EH (cell line): ENCODE measurements at regions not wholly inside any gene's neighbourhood (a gene's known extent, or its start where the extent isn't known, plus 50 kb on each side); places are given as distances from the start of the nearest gene placed in this dataset.

Source experiments
- DNase-seq: peaks from one replicate; pipeline ENCODE4 v3.0.0-alpha.2; 2015; ENCODE audit warnings: low read depth

DNA sequence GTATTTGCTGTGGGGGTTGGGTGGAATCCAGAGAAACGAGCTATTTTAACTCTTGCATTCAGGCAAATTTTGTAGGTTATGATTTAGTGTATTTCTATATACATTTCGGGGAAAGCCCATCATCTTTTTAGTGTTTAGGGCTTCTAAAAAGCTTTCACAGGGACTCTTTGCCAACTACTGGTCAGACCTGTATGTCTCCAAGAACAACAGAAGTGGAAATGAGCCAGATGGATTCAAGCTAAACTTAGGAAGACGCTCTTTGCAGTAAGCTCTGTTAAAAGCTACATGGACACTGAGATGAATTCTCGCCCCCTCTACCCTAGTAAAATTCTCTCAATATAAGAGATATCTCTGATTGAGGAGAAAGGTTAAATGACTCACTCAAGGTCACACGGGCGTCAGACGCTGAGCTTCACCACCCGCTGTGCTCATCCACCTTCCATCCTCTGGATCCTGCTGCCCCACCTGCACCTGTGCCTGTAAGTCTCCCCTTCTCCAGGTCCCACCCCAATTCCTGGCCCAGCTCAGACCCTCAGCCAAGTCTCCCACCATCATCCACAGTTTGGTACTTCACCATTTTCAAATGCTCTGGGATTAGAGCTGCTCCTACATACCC is 85.6 kb downstream of the MARCHF4 start:
- no peak for DNase-seq

GRCh38 chr2:216285701-216286100 is 86.6 kb downstream of the MARCHF4 start:
- peak; percentile 29 for DNase-seq

- DNase-seq, result no peak
Observed at GRCh38 chr2:216284708-216285107, 87.6 kb downstream of the MARCHF4 start.

DNA sequence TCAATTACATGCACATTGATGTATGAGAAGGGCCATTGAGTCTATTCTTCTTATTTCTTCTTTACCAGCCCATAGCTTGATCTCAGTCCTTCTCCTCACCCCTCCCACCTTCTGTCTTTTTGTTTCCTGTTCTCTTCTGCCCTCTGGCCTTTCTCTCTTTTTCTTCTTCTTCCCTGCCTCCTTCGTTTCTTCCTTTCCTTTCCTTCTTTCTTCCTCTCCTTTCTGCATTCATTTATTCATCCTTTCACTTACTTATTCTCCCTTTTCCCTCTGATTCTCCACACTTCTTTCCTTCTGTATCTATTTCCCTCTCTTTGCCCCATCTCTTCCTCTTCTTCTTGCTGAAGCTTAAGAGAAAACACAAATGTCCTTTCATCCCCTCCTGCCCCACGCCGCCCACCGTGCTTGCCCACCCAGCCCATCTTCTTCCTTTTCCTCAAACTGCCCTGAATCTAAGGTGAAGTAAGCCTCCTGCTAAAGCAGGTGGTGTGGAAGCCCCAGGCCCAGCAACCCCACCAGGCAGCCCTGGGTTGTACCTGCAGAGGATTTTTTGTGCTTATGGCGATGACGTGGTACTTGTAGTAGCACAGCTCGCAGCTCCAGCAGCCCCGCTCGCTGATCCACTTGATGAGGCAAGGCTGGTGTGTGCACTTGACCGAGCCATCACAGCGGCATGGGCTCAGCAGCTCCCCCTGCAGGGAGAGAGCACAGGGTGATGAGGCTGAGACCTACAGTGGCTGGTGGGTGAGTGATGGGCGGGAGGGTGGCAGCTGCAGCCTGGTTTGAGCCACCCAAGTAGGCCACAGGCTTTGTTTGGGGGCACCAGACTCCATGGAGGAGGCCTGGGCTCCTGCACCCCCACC is 89.0 kb downstream of the MARCHF4 start:
- DNase-seq, result no peak

- peak; percentile 50 for DNase-seq
Observed at GRCh38 chr2:216281876-216282275, 90.4 kb downstream of the MARCHF4 start.

DNA sequence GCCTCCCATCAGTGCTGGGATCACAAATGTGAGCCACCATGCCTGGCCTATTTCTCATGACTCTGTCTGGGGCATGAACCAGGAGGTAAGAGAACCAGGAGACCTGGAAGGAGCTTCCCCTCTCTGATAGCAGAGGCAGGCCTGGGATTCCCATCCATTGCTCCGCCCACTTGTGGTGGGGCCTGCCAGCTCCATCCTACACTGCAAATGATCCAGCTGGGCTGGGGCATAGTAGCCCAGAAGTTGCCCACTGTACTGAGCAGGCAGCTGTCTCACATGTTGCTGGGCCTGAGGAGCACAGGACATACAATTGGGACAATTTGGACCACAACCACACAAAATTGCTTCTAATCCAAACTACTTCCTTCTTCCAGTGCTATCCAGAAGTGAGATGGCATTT is 91.0 kb downstream of the MARCHF4 start:
- DNase-seq, result no peak

DNA sequence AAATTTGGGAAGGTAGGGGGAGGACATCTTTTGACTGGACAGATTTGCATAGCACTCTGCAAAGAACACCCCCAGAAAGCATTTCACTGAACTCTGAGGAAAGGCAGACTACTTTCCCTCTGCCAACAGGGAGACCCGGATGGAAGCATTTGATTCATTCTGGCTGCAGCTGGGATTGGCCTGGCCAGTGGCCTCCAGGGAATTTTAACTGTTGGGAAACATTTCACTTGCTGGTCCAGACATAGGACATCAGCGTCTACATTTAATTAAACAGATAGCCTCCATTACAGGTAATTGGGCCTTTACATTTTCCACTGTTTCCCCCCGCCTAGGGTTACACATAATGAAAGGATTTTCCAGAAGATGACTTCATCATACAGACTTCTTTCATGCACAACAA is 92.8 kb downstream of the MARCHF4 start:
- peak; percentile 45 for DNase-seq

- no peak for DNase-seq
Observed at GRCh38 chr2:216279031-216279430, 93.3 kb downstream of the MARCHF4 start.

DNA sequence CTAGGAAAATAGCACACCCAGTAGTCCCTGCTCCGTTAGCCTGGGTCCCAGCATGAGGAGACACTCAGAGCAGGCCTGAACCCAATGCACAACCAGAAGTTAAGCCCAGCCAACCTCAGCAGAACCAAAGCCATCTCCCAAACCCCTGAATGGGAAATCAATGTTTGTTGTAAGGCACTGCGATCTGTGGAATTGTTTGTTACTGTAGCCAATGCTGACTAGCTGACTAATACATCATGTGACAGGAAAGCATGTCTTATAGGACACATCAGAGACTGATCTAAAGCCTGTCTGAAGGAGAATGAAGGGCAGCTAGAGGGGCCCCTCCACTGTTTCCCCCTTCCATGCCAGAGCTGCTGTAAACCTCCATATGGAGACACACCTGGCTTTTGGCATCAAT is 96.4 kb downstream of the MARCHF4 start:
- no peak for DNase-seq

GRCh38 chr2:216274194-216274840 is 98.0 kb downstream of the MARCHF4 start:
- peak; percentile 59 for DNase-seq

GRCh38 chr2:216261042-216261537 is 111.2 kb downstream of the MARCHF4 start:
- no peak for DNase-seq

- DNase-seq, result no peak
Observed at GRCh38 chr2:216260629-216261028, 111.7 kb downstream of the MARCHF4 start.

DNA sequence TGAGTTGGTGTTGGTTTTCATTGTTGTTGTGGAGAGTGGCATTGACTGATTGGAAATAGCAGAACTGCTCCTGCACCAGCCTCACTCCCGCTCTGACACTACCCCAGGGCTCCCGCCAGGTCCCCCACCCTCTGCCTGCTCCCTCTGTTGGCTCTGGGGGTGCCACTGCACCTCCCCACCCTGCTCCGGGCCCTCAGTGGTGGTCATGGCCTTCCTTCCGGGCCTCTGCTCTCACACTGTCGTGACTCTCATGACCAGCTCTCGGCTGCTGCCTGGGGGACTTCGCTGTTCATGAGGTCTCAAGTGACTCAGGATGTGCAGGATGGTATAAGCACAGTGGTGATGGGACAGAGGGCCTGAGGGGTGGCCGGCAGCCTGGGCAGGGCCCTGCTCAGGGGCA is 113.2 kb downstream of the MARCHF4 start:
- DNase-seq, result no peak

DNA sequence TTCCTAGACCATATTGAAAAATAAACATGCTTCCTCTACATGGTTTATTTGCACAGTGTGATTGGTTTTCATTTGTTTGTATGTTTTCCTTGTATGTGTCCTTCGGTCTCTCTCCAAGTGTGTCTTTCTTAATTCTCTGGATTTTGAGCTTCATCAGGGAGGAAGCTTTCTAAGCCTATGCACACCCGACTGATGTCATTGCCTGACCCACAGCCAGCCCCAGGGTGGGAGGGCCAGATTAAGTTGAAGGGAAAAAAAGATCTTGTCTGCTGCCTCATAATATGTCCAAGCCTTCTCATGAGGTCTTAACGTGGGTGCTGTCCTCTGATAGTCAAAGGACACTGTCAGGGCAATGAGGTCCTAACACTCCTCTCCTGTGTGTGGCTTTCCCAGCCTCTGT is 115.2 kb downstream of the MARCHF4 start:
- no peak for DNase-seq
